ENCODE measurements at regions not wholly inside any gene's neighbourhood (a gene's known extent, or its start where the extent isn't known, plus 50 kb on each side); places are given as distances from the start of the nearest gene placed in this dataset.

DNA sequence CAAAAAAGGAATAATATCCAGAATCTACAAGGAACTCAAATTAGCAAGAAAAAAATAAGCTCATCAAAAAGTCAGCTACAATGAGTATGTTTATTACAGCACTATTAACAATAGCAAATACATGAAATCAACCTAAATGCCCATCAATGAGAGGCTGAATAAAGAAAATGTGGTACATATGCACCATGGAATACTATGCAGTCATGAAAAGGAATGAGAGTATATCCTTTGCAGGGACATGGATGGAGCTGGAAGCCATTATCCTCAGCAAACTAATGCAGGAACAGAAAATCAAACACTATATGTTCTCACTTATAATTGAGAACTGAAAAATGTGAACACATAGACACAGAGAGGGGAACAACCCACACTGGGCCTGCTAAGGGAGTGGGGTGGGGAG lies 178.4 kb upstream of the IRS4 start:
- TF ChIP-seq, protein P1, sequence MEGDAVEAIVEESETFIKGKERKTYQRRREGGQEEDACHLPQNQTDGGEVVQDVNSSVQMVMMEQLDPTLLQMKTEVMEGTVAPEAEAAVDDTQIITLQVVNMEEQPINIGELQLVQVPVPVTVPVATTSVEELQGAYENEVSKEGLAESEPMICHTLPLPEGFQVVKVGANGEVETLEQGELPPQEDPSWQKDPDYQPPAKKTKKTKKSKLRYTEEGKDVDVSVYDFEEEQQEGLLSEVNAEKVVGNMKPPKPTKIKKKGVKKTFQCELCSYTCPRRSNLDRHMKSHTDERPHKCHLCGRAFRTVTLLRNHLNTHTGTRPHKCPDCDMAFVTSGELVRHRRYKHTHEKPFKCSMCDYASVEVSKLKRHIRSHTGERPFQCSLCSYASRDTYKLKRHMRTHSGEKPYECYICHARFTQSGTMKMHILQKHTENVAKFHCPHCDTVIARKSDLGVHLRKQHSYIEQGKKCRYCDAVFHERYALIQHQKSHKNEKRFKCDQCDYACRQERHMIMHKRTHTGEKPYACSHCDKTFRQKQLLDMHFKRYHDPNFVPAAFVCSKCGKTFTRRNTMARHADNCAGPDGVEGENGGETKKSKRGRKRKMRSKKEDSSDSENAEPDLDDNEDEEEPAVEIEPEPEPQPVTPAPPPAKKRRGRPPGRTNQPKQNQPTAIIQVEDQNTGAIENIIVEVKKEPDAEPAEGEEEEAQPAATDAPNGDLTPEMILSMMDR (conservative IDR thresholded peaks at IDR 0.05; ENCODE audit: low read depth, low read length), result no peak
- TF ChIP-seq EZH2 (IDR thresholded peaks at IDR 0.05; ENCODE audit: low read length, unreplicated experiment) (no peak), EZH2phosphoT487 (IDR thresholded peaks at IDR 0.05; ENCODE audit: borderline replicate concordance, low read length) (no peak)
